ENCODE measurements at regions not wholly inside any gene's neighbourhood (a gene's known extent, or its start where the extent isn't known, plus 50 kb on each side); places are given as distances from the start of the nearest gene placed in this dataset.

- CTCF ChIA-PET (ENCODE audit: low intra/inter-chr PET ratio): no interaction called here
- no peak overlapping the region for H3K9ac ChIP-seq (ENCODE audit: insufficient read depth in 1 of 2, low read depth in 2 of 2, low read length in 2 of 2)
- H3K4me3 ChIP-seq: no peak overlapping the region
- no peak for DNase-seq (ENCODE audit: extremely low read depth in 1 of 4, low spot score in 3 of 4)
- H3K27ac ChIP-seq (ENCODE audit: extremely low read depth, low read depth, low read length): no peak overlapping the region
- no peak overlapping the region for H3K4me2 ChIP-seq (ENCODE audit: insufficient read depth, low read length)
- 0% methylated on average over 3 of the region's 3 CpGs for WGBS (ENCODE audit: insufficient coverage, low coverage, missing lambda C conversion rate)
- H3K4me1 ChIP-seq (replicated peaks in 1 of 2; ENCODE audit: control insufficient read depth in 2 of 2, insufficient read depth in 2 of 2, low read length in 2 of 2): no peaks in the 10 kb centered on the region
- H2AFZ ChIP-seq (ENCODE audit: low read depth, low read length): no peak overlapping the region
- intact Hi-C loops (cut with micrococcal nuclease) (no loop called here), in situ Hi-C loops (cut with MboI) (no loop called here)
- H3K79me2 ChIP-seq (ENCODE audit: control insufficient read depth, insufficient read depth, low read length): no peaks in the 10 kb centered on the region
- no peak for FAIRE-seq
- no peaks in the 10 kb centered on the region for H3K36me3 ChIP-seq (ENCODE audit: control insufficient read depth, insufficient read depth, low read length)
- H4K20me1 ChIP-seq (replicated peaks; ENCODE audit: control insufficient read depth, insufficient read depth, low read length): no peaks in the 10 kb centered on the region
- H3K27me3 ChIP-seq (ENCODE audit: control insufficient read depth in 2 of 2, insufficient read depth in 2 of 2, low read length in 2 of 2): no peaks in the 10 kb centered on the region
- no peak for ATAC-seq
- POLR2A ChIA-PET: no interaction called here
- TF ChIP-seq CHCHD3 (CRISPR knock-in tag; IDR thresholded peaks at IDR 0.05) (no peak), E2F8 (IDR thresholded peaks at IDR 0.05; ENCODE audit: low read depth, partially characterized antibody) (no peak), CCNT2 (IDR thresholded peaks at IDR 0.05; ENCODE audit: borderline replicate concordance, extremely low read depth, insufficient read length, low read depth, low read length) (no peak), ZNF512 (tag; IDR thresholded peaks at IDR 0.05) (no peak), ZNF668 (CRISPR knock-in tag; IDR thresholded peaks at IDR 0.05) (no peak), ZBTB49 (CRISPR knock-in tag; IDR thresholded peaks at IDR 0.05; ENCODE audit: borderline replicate concordance) (no peak), ZNF583 (CRISPR knock-in tag; IDR thresholded peaks at IDR 0.05) (no peak), TGIF2 (CRISPR knock-in tag; IDR thresholded peaks at IDR 0.05) (no peak), NFE2 (IDR thresholded peaks at IDR 0.05; ENCODE audit: low read depth) (no peak)
- no TSS peak for BruUV-seq (replicated peaks)
- H3K9me3 ChIP-seq (replicated peaks; ENCODE audit: control insufficient read depth, insufficient read depth, low read depth, low read length): no peaks in the 10 kb centered on the region
- H3K9me1 ChIP-seq (ENCODE audit: control insufficient read depth, insufficient read depth, low read length): no peaks in the 10 kb centered on the region
Observed at GRCh38 chr3:64318001-64318400, 92.7 kb upstream of the PRICKLE2 start.
